ENCODE measurements at regions not wholly inside any gene's neighbourhood (a gene's known extent, or its start where the extent isn't known, plus 50 kb on each side); places are given as distances from the start of the nearest gene placed in this dataset.

GRCh38 chr18:75521816-75522215 is 94.3 kb upstream of the SMIM21 start:
- no peak for DNase-seq

DNA sequence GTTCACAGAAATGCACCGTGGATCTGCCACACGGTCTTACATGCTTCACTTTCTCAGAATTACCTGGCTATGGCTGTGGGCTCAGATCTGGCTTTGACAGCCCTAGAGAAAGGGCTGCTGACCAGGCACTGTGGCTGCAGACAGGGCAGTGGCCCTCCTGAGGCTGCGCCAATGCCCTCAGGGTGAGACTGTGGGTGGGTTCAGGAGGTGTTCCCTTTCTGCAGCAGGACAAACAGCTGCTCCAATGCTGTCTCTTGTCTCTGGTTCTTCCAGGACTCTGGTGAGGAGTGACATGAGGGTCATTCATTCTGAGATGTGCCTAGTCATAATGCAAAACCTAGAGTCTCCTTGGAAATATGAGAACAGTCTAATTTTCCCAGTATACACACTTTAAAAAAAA is 90.5 kb upstream of the SMIM21 start:
- peak; percentile 37 for DNase-seq

DNA sequence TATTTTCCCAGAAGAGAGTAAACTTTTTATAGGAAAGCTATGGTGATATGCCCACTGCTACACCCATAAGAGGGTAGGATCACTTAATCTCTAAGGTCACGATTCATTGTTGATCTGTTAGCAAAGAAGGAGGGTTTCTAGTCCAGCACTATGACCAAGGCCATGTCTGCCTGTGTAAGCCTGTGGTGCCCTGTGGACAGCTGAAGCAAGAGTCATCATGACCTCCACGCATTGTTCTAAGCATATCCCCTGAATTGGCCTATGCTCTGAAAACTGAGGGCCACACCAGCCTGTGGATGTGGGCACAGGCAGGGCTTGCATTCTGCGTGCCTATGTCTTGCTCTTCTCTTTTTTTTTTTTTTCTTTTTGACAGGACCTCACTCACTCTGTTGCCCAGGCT is 89.8 kb upstream of the SMIM21 start:
- DNase-seq = no peak

DNA sequence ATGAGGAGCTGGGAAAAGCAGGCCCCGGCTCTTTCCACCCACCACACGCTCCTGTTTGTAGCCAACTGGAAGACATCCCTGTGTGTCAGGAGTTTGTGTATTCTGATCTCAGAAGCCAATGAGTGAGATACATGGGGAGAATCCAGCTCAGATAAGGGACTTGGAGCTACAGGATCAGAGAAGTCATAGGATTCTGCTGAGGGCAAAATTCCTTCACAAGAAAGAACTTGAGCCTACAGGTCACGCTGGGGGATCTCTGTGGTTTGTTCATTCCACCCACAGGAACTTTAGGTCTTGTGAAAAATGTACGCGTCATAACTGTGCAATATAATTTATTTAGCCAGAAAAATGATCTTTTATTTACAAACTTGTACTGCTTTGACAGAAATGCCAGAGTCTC is 80.1 kb upstream of the SMIM21 start:
- no peak for DNase-seq

DNA sequence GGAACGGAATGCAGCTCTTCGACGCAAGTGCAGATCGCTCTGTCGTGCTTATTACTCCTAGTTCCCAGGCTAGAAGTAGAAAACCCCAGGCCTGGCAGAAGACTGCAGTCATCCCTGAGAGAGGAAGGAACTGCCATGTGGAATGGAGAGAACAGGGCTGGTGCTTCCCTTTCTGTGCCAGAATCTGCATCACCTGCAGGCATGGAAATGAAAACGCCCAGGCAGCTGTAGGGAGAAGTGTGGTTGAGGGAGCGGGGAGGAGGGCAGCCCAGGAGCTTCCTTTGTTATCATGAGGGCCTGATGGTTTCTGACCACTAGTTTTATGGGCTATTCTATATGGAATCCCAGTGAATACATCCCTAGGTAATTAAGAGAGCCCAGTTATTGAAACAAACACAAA is 79.4 kb upstream of the SMIM21 start:
- no peak for DNase-seq

GRCh38 chr18:75504469-75504868 is 77.0 kb upstream of the SMIM21 start:
- DNase-seq = no peak

DNA sequence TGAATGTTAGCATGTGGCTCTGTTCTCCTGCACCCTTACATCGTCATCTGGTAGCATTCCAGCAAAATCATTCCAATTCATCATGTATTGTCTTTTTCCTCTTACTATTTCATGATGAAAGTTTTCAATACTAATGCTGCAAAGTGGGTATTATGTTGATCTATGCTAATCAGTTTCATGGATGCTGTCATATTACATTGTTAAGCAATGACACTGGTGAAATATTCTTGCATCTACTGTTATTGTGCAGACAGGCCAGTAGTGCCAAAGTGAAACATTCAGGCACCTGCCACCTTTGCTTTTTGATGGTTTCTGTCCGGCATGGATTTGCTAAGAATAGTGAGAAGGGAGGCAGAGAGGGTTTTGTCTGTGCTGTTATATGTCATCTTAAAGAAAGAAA is 76.1 kb upstream of the SMIM21 start:
- no peak for DNase-seq

GRCh38 chr18:75502286-75502685 is 74.8 kb upstream of the SMIM21 start:
- DNase-seq = no peak

DNA sequence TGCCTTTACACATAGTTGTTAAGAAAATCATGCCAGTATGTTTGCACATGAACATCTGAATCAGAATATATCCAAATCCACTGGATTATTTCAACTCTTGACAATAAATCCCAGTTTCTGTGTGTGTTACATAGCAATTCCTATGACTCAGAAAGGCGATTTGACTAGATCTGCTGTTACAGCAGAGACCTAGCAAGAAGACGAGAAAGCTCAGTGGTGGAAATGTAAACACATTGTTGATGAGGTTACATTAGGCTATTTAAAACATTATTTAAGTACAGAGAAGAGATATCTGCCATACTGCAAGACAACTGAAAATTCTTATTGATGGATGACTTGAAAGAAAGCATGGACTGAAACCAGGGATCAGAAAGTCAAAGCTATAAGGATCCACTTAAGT is 73.0 kb upstream of the SMIM21 start:
- DNase-seq = no peak

DNA sequence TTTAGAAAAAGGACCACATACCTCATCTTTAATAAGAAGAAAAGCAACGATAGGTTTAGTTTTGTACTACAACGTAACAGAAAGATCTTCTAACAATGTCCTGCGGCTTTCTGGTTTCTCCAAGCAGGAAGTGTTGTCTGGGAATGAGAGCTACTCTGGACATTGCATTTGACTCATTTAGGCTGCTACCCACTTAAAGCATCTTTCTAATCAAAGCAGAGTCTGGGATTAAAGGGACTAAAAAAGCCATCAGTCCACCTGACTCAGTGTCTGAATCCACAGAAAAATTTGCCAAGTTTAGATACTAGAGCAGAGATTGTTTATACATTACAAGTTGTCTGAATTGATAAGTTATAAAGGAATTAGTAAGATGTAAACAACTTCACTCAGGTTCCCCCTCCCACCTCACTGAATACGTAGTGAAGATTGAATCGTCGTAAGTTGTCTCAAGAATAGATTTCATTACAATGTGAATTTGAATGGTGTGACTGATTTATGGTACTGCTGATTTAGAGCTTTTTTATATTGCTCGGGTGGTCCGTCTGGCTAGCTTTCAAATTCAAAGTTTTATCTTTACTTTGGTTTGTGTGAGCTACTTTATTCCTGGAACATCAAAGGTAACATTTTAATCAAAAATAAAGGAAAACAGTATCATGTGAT is 70.2 kb upstream of the SMIM21 start:
- DNase-seq = no peak

DNA sequence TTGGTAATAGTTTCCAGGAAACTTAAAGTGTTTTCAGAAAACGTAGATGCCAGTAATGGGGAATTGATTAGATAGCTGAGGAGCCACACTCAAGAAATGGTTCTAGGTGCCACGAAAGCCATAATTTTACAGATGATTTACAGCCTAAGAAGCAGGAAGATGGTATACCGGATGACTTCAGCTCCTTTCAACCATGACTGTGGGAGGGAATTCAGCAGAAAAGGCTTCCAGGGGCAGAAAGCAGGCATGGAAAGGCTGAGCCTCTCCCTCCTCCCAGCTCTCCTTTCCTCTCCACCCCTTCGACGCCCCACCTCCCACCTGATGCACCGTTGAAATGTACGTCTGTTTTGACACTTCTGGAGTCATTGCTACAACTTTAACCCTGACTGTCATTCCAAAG is 68.6 kb upstream of the SMIM21 start:
- no peak for DNase-seq

- DNase-seq = no peak
These were observed 65.3 kb upstream of the SMIM21 start for GRCh38 chr18:75492852-75493251.

DNA sequence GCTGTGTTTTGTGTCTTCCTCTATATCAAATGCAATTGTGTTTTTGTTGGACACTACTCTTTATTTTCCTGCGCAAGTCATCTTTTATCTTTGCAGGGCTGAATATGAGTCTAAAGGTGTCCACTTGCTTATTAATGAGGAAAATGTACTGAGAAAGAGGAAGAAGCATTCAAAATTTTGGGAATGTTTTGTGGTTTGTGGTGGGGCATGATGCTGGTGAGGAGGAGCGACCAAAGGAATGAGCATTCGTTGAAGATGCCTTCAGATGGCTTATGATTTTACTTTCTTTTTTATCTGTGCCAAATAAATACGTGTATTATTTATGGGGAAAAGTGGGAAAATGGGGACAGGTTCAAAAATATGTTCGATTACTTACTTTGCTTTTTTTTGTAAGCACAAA is 63.9 kb upstream of the SMIM21 start:
- DNase-seq = no peak

DNA sequence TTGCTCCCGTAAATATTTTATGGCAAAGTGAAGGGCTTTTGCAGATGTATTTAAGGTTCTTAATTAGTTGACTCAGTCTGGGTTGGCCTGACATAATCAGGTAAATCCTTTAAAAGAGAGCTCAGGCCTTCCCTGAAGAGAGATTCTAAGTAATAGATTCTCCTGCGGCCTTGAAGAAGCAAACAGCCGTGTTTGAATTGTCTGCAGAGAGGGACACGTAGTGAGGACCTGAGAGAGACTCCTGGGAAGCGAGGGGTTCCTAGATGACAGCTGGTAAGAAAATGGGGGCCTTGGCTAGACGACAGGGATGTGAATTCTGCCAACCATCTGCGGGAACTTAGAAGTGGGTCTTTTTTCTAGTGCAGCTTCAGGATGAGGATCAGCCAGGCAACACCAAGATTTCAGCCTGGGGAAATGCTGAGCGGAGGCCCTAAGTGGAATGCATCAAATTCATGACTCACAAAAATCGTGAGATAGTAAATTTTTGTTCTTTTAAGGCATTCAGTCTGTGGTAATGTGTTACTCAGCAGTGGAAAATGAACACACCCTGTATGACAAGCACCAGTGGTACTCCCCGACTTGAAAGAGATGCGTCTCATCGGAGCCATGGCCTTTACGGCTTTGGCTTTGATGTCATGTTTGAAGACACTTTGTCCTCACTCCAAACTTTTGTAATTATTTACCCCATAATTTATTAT is 62.1 kb upstream of the SMIM21 start:
- DNase-seq = peak; percentile 29

GRCh38 chr18:75483662-75484061 is 56.2 kb upstream of the SMIM21 start:
- DNase-seq = no peak

- DNase-seq = no peak
These were observed 55.4 kb upstream of the SMIM21 start for GRCh38 chr18:75482880-75483279.

DNA sequence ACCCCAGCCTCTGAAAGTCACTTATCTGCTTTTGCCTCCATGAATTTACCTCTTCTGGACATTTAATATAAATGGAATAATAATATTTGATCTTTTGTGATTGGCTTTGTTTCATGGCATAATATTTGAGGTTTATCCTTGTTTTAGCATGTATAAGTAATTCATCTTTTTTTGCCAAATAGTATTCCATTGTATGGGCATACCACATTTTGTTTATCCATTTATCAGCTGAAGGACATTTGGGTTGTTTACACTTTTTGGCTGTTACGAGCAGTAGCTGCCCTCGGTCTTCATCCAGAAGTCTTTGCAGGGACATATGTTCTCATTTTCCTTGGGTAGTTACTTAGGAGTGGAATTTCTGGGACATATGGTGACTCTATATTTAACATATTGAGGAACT is 53.0 kb upstream of the SMIM21 start:
- DNase-seq = no peak

DNA sequence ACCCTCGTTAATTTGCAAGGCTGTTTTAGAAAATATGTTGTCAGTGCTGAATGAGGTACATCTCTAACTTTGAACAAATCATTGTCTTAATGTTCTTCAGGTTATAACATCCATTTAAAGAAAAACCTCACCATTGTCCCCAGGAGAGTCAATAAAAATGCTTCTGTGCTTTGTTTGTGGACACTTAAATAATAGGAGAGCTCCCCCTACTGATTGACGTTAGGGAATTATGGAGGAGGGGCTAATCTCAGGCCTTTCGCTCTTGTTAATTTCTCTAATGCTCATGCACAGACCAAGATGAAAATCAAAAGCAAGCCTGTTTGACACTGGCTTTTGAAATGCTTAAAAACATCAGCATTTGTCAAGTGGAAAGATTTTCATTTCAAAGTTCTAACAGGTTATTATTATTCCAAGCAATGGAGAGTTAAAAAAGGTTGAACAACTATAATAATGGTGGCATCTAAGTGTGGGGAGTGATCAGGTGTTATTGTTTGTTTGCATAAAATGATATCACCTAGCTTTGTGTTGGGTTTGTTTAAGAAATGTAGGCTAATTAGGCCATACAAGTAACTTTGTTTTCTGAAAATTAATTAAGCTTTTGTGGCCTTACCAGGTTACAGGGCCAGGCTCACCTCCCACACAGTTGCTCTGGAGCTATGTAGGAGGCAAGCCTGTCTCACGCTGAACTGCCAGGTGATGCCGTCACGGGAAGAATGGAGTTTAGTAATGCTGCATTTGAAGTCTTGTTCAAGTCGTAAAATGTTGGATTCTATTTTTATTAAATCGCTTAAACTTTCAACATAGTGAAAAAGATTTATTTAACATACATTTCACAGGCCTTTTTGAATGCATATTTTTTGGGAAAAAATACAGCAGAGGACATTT is 51.7 kb upstream of the SMIM21 start:
- DNase-seq = peak; percentile 87

DNA sequence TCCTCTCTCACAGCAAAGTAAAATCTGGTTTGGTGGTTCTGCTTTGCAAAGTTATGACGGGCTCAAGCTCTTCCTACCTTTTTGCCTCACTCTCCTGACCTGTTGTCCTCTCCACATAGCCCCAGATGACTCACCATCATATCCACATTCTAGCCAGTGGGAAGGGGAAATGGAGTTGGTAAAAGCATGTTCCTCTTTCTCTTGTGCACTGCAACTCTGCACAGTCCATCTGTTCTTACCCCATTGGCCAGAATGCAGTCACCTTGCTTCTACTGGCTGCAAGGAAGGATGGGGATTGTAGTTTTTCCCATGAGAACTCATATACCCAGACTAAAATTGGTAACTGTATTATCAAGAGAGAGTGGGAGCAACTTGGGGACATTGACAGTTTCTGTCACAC is 50.4 kb upstream of the SMIM21 start:
- DNase-seq = peak; percentile 43
